ENCODE measurements at regions not wholly inside any gene's neighbourhood (a gene's known extent, or its start where the extent isn't known, plus 50 kb on each side); places are given as distances from the start of the nearest gene placed in this dataset.

DNA sequence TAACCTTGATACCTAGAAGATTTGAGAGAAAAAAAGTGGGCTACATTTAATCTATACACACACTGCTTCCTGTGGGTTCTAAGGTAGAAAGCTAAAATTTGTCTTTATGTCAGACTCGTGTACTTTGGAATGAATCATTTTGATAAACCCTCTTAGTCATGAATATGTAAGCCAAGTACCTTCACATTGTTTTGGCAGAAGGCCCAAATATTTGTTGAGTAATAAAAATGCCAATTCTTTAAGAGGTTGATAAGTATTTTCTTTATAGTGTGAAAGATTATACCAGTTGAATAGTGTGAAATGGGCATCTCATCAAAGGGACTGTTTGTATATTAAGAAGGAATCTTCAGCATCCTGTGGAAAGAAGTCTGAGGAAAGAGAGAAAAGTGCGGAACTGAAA, 1464.7 kb upstream of the ZEB2 start:
- TF ChIP-seq, protein P1, sequence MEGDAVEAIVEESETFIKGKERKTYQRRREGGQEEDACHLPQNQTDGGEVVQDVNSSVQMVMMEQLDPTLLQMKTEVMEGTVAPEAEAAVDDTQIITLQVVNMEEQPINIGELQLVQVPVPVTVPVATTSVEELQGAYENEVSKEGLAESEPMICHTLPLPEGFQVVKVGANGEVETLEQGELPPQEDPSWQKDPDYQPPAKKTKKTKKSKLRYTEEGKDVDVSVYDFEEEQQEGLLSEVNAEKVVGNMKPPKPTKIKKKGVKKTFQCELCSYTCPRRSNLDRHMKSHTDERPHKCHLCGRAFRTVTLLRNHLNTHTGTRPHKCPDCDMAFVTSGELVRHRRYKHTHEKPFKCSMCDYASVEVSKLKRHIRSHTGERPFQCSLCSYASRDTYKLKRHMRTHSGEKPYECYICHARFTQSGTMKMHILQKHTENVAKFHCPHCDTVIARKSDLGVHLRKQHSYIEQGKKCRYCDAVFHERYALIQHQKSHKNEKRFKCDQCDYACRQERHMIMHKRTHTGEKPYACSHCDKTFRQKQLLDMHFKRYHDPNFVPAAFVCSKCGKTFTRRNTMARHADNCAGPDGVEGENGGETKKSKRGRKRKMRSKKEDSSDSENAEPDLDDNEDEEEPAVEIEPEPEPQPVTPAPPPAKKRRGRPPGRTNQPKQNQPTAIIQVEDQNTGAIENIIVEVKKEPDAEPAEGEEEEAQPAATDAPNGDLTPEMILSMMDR (conservative IDR thresholded peaks at IDR 0.05; ENCODE audit: low read depth, low read length) = no peak
- TF ChIP-seq EZH2 (IDR thresholded peaks at IDR 0.05; ENCODE audit: borderline replicate concordance, low read depth, low read length, poor library complexity, severe bottlenecking) = no peak
